Activated CD4-positive, alpha-beta memory T cell treated with anti-CD3 and anti-CD28 coated beads for 36 hours (primary cell): ENCODE measurements at regions not wholly inside any gene's neighbourhood (a gene's known extent, or its start where the extent isn't known, plus 50 kb on each side); places are given as distances from the start of the nearest gene placed in this dataset.

Experiments
- CTCF ChIA-PET: fragments of 350-600 bp; sonication (Branson Sonifier 250); formaldehyde crosslinking; loops from one replicate; lab custom pipeline; 2021; ENCODE audit warnings: antibody characterized with exemption, inconsistent platforms; lab: Charles Lee
- POLR2A ChIA-PET: fragments of 350-600 bp; sonication (Branson Sonifier 250); formaldehyde crosslinking; loops from one replicate; lab custom pipeline; 2021; ENCODE audit warnings: antibody characterized with exemption; lab: Charles Lee
- DNase-seq: peaks from one replicate; pipeline ENCODE4 v3.0.0-alpha.2; 2020
- H3K27ac Mint-ChIP-seq: one replicate; pipeline ENCODE4 v1.8.0; 2021; ENCODE audit warnings: mixed read lengths
- H3K27me3 Mint-ChIP-seq: one replicate; pipeline ENCODE4 v1.8.0; 2021; ENCODE audit warnings: mixed read lengths
- H3K36me3 Mint-ChIP-seq: one replicate; pipeline ENCODE4 v1.8.0; 2021; ENCODE audit warnings: mixed read lengths
- H3K4me1 Mint-ChIP-seq: one replicate; pipeline ENCODE4 v1.8.0; 2021; ENCODE audit warnings: low read depth, mixed read lengths
- H3K4me3 Mint-ChIP-seq: one replicate; pipeline ENCODE4 v1.8.0; 2021; ENCODE audit warnings: mild to moderate bottlenecking, mixed read lengths
- H3K9me3 Mint-ChIP-seq: one replicate; pipeline ENCODE4 v1.8.0; 2021; ENCODE audit warnings: mixed read lengths
- intact Hi-C: fragments of 100-400 bp; cut with micrococcal nuclease; formaldehyde crosslinking; loops from one replicate; pipeline ENCODE4 v1.15.1; 2023

DNA sequence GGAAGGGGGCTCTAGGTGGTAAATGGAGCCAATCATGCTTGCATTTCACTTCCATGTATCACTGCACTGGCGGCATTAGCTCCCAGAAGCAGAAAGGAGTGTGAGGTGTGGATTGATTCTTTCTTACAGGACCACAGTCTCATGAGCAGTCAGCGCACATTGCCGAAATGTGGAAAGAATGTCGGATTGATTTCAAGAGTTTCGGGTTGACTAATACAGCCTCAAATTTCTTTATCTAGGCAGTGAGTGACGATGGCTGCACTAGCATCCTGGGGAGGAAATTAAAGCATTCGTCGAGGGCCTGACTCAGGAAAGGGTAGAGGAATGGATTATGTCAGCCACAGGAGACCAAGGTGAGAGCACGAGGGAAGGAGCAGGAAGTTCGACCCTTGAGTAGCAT lies 222.8 kb upstream of the CDYL start:
- Mint-ChIP-seq H3K4me3 (no peak overlapping the region), H3K4me1 (peaks cover 4% of the 10 kb centered on the region), H3K36me3 (no peaks in the 10 kb centered on the region), H3K9me3 (peaks cover 2% of the 10 kb centered on the region), H3K27ac (no peak overlapping the region), H3K27me3 (peaks cover 21% of the 10 kb centered on the region)
- DNase-seq, result peak; percentile 51
- intact Hi-C loops, result loop anchor here (2.0 to 5.0 kb wide), 2 partner anchors 84 to 387 kb away; no protein-coding TSS in a partner anchor
- ChIA-PET CTCF (no interaction called here), POLR2A (no interaction called here)

GRCh38 chr6:4550227-4550597 lies 226.0 kb upstream of the CDYL start:
- Mint-ChIP-seq H3K27ac (no peak overlapping the region), H3K36me3 (no peaks in the 10 kb centered on the region), H3K4me3 (no peak overlapping the region), H3K27me3 (peaks cover 21% of the 10 kb centered on the region), H3K9me3 (peaks cover 2% of the 10 kb centered on the region), H3K4me1 (peaks cover 4% of the 10 kb centered on the region)
- no peak for DNase-seq
- CTCF ChIA-PET, result no interaction called here
- POLR2A ChIA-PET, result no interaction called here
- intact Hi-C loops, result loop anchor here (5.0 kb wide), 1 partner anchor 87 kb away; no protein-coding TSS in a partner anchor

DNA sequence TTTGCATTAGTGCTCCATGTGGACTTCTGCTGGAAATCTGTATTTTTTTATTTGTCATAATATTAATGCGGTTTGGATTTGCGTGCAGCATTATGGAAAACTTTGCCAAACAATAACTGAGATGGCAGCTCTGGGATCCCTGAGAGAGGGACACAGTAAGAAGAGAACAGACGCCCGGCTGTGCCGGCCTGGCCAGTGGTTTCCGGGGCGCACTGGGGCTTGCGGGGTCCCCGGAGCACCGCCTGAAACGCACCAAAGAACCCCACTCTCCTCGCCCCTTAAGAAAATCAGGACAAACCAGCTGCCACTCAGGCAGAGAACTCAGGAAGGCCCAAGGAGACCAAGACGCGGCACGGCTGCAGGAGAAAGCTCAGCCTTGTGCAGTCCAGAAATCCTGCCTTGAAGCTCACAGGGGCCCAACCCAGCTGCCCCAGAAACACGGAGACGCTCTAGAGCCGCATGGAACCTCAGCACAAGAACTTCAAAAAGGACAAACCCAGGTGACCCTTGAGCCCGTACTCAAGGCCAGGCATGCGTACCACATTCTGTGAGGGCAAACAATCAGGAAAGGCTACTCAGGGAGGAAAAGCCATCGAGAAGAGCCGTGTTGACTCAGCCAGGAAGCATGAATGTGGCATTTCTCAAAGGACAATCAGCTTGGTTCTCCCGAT lies 226.5 kb upstream of the CDYL start:
- Mint-ChIP-seq H3K27me3 (peaks cover 18% of the 10 kb centered on the region), H3K4me1 (peaks cover 4% of the 10 kb centered on the region), H3K4me3 (no peak overlapping the region), H3K36me3 (no peaks in the 10 kb centered on the region), H3K9me3 (peaks cover 2% of the 10 kb centered on the region), H3K27ac (no peak overlapping the region)
- no peak for DNase-seq
- ChIA-PET CTCF (no interaction called here), POLR2A (no interaction called here)
- intact Hi-C loops, result loop anchor here (5.0 kb wide), 1 partner anchor 88 kb away; no protein-coding TSS in a partner anchor

DNA sequence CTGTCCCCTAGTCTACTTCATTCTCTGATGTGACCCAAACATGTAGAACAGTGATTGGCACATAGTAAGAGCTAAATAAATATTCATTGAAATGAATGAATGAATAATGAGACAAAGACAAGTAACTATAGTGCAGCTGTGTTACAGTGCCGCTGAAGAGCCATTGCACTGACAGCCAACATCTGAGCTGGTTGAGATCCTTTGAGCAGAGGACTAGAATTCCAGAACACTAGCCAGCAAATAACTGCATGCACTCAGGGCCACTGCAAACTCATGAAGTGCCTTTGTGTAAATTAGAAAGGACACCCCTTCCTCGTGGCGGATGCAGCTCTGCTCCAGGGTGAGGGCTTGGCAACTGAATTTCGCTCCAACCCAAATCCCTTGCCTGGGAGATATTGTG lies 230.3 kb upstream of the CDYL start:
- intact Hi-C loops, result no loop called here
- H3K27ac Mint-ChIP-seq, result no peak overlapping the region
- no peaks in the 10 kb centered on the region for H3K36me3 Mint-ChIP-seq
- POLR2A ChIA-PET, result no interaction called here
- no peaks in the 10 kb centered on the region for H3K4me1 Mint-ChIP-seq
- no peak overlapping the region for H3K4me3 Mint-ChIP-seq
- no peak for DNase-seq
- peaks cover 4% of the 10 kb centered on the region for H3K27me3 Mint-ChIP-seq
- CTCF ChIA-PET, result no interaction called here
- H3K9me3 Mint-ChIP-seq, result peaks cover 2% of the 10 kb centered on the region

DNA sequence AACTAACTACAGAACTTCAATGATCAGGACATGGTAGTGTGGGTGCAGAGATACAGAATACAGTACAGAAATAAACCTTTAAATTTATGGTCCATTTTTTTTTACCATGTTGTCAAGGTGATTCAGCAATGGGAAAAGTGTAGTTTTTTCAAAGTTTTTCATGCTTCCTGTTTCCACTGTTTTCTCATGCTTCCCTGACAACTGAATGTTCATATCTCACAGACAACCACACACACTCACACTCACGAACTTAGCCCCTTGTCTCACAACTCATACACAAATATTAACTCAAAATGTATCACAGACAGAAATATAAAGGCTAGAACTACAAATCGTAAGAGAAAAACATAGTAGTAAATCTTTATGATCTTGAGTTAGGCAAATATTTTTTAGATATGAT lies 232.6 kb upstream of the CDYL start:
- no peak for DNase-seq
- no peak overlapping the region for H3K27ac Mint-ChIP-seq
- H3K4me3 Mint-ChIP-seq, result no peak overlapping the region
- H3K4me1 Mint-ChIP-seq, result no peaks in the 10 kb centered on the region
- no peaks in the 10 kb centered on the region for H3K36me3 Mint-ChIP-seq
- POLR2A ChIA-PET, result no interaction called here
- peaks cover 4% of the 10 kb centered on the region for H3K27me3 Mint-ChIP-seq
- H3K9me3 Mint-ChIP-seq, result no peaks in the 10 kb centered on the region
- CTCF ChIA-PET, result no interaction called here
- intact Hi-C loops, result no loop called here

GRCh38 chr6:4533576-4533975 lies 242.6 kb upstream of the CDYL start:
- intact Hi-C loops, result no loop called here
- Mint-ChIP-seq H3K4me3 (no peak overlapping the region), H3K27me3 (peaks cover 15% of the 10 kb centered on the region), H3K4me1 (no peaks in the 10 kb centered on the region), H3K9me3 (peaks cover 15% of the 10 kb centered on the region), H3K36me3 (no peaks in the 10 kb centered on the region), H3K27ac (no peak overlapping the region)
- ChIA-PET CTCF (no interaction called here), POLR2A (no interaction called here)
- no peak for DNase-seq

- ChIA-PET POLR2A (no interaction called here), CTCF (no interaction called here)
- Mint-ChIP-seq H3K4me1 (no peaks in the 10 kb centered on the region), H3K27me3 (peaks cover 19% of the 10 kb centered on the region), H3K4me3 (no peak overlapping the region), H3K9me3 (peaks cover 15% of the 10 kb centered on the region), H3K27ac (no peak overlapping the region), H3K36me3 (no peaks in the 10 kb centered on the region)
- no peak for DNase-seq
- intact Hi-C loops, result no loop called here
Observed at GRCh38 chr6:4531406-4531805, 244.8 kb upstream of the CDYL start.

GRCh38 chr6:4522453-4522852 lies 253.8 kb upstream of the CDYL start:
- peaks cover 19% of the 10 kb centered on the region for H3K27me3 Mint-ChIP-seq
- POLR2A ChIA-PET, result no interaction called here
- no peak for DNase-seq
- H3K9me3 Mint-ChIP-seq, result no peaks in the 10 kb centered on the region
- CTCF ChIA-PET, result no interaction called here
- intact Hi-C loops, result no loop called here
- no peak overlapping the region for H3K4me3 Mint-ChIP-seq
- H3K4me1 Mint-ChIP-seq, result no peaks in the 10 kb centered on the region
- H3K27ac Mint-ChIP-seq, result no peak overlapping the region
- no peaks in the 10 kb centered on the region for H3K36me3 Mint-ChIP-seq

GRCh38 chr6:4521070-4521469 lies 255.1 kb upstream of the CDYL start:
- Mint-ChIP-seq H3K4me3 (no peak overlapping the region), H3K9me3 (no peaks in the 10 kb centered on the region)

GRCh38 chr6:4518506-4518905 lies 257.7 kb upstream of the CDYL start:
- Mint-ChIP-seq H3K9me3 (no peaks in the 10 kb centered on the region), H3K27ac (no peak overlapping the region), H3K27me3 (peaks cover 15% of the 10 kb centered on the region), H3K4me1 (no peaks in the 10 kb centered on the region), H3K36me3 (no peaks in the 10 kb centered on the region), H3K4me3 (no peak overlapping the region)
- intact Hi-C loops, result no loop called here
- DNase-seq, result no peak
- ChIA-PET POLR2A (no interaction called here), CTCF (no interaction called here)

More at GRCh38 chr6:4521070-4521469, 255.1 kb upstream of the CDYL start:
- Mint-ChIP-seq H3K36me3 (no peaks in the 10 kb centered on the region), H3K27me3 (peaks cover 15% of the 10 kb centered on the region), H3K4me1 (no peaks in the 10 kb centered on the region), H3K27ac (no peak overlapping the region)
- ChIA-PET POLR2A (no interaction called here), CTCF (no interaction called here)
- intact Hi-C loops, result no loop called here
- DNase-seq, result no peak

DNA sequence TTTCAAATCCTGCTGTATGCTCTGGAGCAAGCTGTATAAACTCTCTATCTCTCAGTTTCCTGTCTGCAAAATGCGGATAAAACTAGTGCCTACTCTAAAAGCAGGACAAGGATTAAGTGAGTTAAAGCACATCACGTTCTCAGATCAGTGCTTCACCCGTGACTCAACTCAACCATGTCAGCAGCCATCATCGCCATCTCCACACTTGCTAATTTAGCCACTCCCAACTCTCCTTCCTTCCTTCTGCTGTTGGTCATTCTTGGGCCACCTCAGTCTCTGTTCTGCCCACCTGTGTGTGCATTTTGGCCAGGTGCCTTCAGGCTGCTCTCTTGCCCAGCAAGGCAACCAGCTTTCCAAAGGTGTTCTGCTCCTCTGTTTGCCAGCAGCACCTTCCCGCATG lies 260.0 kb upstream of the CDYL start:
- Mint-ChIP-seq H3K4me3 (no peak overlapping the region), H3K27ac (no peak overlapping the region), H3K27me3 (peaks cover 5% of the 10 kb centered on the region), H3K4me1 (no peaks in the 10 kb centered on the region), H3K9me3 (no peaks in the 10 kb centered on the region), H3K36me3 (no peaks in the 10 kb centered on the region)
- no peak for DNase-seq
- intact Hi-C loops, result no loop called here
- POLR2A ChIA-PET, result no interaction called here
- CTCF ChIA-PET, result no interaction called here

DNA sequence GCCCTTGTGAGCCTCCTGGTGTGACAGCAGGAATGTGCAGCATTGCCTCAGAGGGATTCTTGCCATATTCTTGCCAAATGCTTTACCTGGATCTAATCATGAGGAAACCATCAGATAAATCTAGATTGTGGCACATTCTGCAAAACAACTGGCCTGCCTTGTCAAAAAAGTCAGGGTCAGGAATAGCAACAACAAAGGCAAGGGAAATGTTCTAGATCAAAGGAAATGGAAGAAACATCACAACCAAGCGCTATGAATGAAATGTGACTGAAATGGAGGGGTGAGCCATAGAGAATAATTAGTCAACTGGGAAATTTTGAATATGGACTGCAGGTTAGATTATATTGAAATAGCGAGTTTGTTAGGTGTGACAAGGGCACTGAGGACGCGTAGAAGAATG lies 262.6 kb upstream of the CDYL start:
- no peaks in the 10 kb centered on the region for H3K4me1 Mint-ChIP-seq
- no peaks in the 10 kb centered on the region for H3K36me3 Mint-ChIP-seq
- H3K27ac Mint-ChIP-seq, result no peak overlapping the region
- H3K4me3 Mint-ChIP-seq, result no peak overlapping the region
- CTCF ChIA-PET, result interaction anchor here (0.7 kb wide), 1 partner anchor 267 kb away, joined by 3 read pairs; no protein-coding TSS in a partner anchor
- DNase-seq, result no peak
- H3K27me3 Mint-ChIP-seq, result no peaks in the 10 kb centered on the region
- no peaks in the 10 kb centered on the region for H3K9me3 Mint-ChIP-seq
- intact Hi-C loops, result no loop called here
- POLR2A ChIA-PET, result no interaction called here

DNA sequence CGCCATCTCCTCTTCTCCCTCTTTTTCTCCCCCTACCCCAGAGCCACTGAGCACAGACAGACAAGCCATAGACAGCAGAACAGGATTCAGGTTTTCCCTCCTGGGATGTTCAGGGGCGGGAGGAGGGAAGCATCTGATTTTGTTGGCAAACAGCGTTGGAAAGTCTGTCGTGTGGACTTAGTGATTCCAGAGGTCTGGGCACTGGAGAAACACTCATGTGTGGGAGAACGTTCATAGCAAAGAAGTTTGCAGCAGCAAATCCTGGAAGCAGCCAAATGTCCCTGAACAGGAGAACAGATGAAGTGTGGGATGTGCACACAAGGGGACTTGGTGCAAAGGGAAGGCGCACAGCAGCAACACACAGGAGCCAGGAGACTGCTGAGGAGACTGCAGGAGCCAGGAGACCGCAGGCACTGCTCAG lies 264.1 kb upstream of the CDYL start:
- Mint-ChIP-seq H3K36me3 (no peaks in the 10 kb centered on the region), H3K4me3 (no peak overlapping the region), H3K27ac (no peak overlapping the region), H3K27me3 (peaks cover 5% of the 10 kb centered on the region), H3K9me3 (no peaks in the 10 kb centered on the region), H3K4me1 (no peaks in the 10 kb centered on the region)
- intact Hi-C loops, result no loop called here
- no peak for DNase-seq
- CTCF ChIA-PET, result no interaction called here
- POLR2A ChIA-PET, result no interaction called here
